GM06990 (cell line): ENCODE measurements at regions not wholly inside any gene's neighbourhood (a gene's known extent, or its start where the extent isn't known, plus 50 kb on each side); places are given as distances from the start of the nearest gene placed in this dataset.

ENCODE experiments used
- DNase-seq: peaks from one replicate; pipeline ENCODE4 v3.0.0-alpha.2; 2011; ENCODE audit not compliant: insufficient read length; ENCODE audit errors: extremely low read depth
- H3K27me3 ChIP-seq: replicated peaks from 2 replicates; pipeline ENCODE4 v1.6.0; 2011; ENCODE audit warnings: low read length; ENCODE audit not compliant: control insufficient read depth, insufficient read depth
- H3K36me3 ChIP-seq: 2 replicates; pipeline ENCODE4 v1.5.1; 2011; ENCODE audit warnings: low read length; ENCODE audit not compliant: control insufficient read depth, insufficient read depth
- H3K4me3 ChIP-seq: replicated peaks from 2 replicates; pipeline ENCODE4 v1.5.1; 2011; ENCODE audit warnings: low read depth, mild to moderate bottlenecking, control low read depth, low read length
- CTCF ChIP-seq: IDR thresholded peaks from 2 replicates; pipeline ENCODE4 v1.5.1; 2011; ENCODE audit warnings: low read length, control low read depth, mild to moderate bottlenecking, inconsistent platforms; ENCODE audit not compliant: insufficient read depth, poor library complexity, severe bottlenecking

- H3K27me3 ChIP-seq: no peaks in the 10 kb centered on the region
- H3K36me3 ChIP-seq: no peaks in the 10 kb centered on the region
- H3K4me3 ChIP-seq: no peak overlapping the region
- DNase-seq: no peak
- no peak for TF ChIP-seq CTCF
Measured at GRCh38 chr13:95432141-95432540, 120.4 kb upstream of the CLDN10 start.

GRCh38 chr13:95433537-95433936 is 119.0 kb upstream of the CLDN10 start:
- Histone ChIP-seq H3K27me3 (no peaks in the 10 kb centered on the region), H3K4me3 (no peak overlapping the region), H3K36me3 (no peaks in the 10 kb centered on the region)
- no peak for TF ChIP-seq CTCF
- DNase-seq: no peak

- Histone ChIP-seq H3K27me3 (no peaks in the 10 kb centered on the region), H3K4me3 (no peak overlapping the region), H3K36me3 (no peaks in the 10 kb centered on the region)
- DNase-seq: no peak
- TF ChIP-seq CTCF: no peak
Measured at GRCh38 chr13:95434111-95434510, 118.4 kb upstream of the CLDN10 start.

- no peaks in the 10 kb centered on the region for H3K36me3 ChIP-seq
- TF ChIP-seq CTCF: no peak
- no peak overlapping the region for H3K4me3 ChIP-seq
- no peaks in the 10 kb centered on the region for H3K27me3 ChIP-seq
- DNase-seq: no peak
Measured at GRCh38 chr13:95437561-95437960, 115.0 kb upstream of the CLDN10 start.

GRCh38 chr13:95438297-95438696 is 114.2 kb upstream of the CLDN10 start:
- Histone ChIP-seq H3K36me3 (no peaks in the 10 kb centered on the region), H3K4me3 (no peak overlapping the region), H3K27me3 (no peaks in the 10 kb centered on the region)
- no peak for DNase-seq
- TF ChIP-seq CTCF: no peak

GRCh38 chr13:95440441-95441088 is 112.0 kb upstream of the CLDN10 start:
- Histone ChIP-seq H3K27me3 (no peaks in the 10 kb centered on the region), H3K36me3 (no peaks in the 10 kb centered on the region), H3K4me3 (no peak overlapping the region)
- no peak for DNase-seq
- no peak for TF ChIP-seq CTCF
